HEK293T (cell line): ENCODE measurements at regions not wholly inside any gene's neighbourhood (a gene's known extent, or its start where the extent isn't known, plus 50 kb on each side); places are given as distances from the start of the nearest gene placed in this dataset.

Experiments used
- CTCF ChIA-PET: fragments of 350-600 bp; formaldehyde crosslinking; extraction: SDS; loops from one replicate; lab custom pipeline; 2021; ENCODE audit warnings: antibody characterized with exemption, inconsistent platforms; lab: Yijun Ruan, JAX
- POLR2A ChIA-PET: fragments of 350-600 bp; formaldehyde crosslinking; extraction: SDS; loops from one replicate; lab custom pipeline; 2020; ENCODE audit warnings: antibody characterized with exemption, inconsistent platforms; lab: Yijun Ruan, JAX
- DNase-seq: peaks from one replicate; pipeline ENCODE4 v3.0.0; 2012; ENCODE audit warnings: mixed read lengths; ENCODE audit errors: extremely low spot score
- ARNT ChIP-seq: fragments of 450-650 bp; IDR thresholded peaks from 2 replicates; pipeline ENCODE4 v1.6.1; 2017; ENCODE audit warnings: mild to moderate bottlenecking
- BHLHE40 ChIP-seq: fragments of 450-650 bp; IDR thresholded peaks from 2 replicates; pipeline ENCODE4 v1.6.1; 2016; ENCODE audit warnings: mild to moderate bottlenecking, moderate library complexity, borderline replicate concordance
- CTBP1 ChIP-seq: fragments of 450-650 bp; IDR thresholded peaks from 2 replicates; pipeline ENCODE4 v1.6.1; 2016; ENCODE audit warnings: borderline replicate concordance
- ELF4 ChIP-seq: fragments of 450-650 bp; IDR thresholded peaks from 2 replicates; pipeline ENCODE4 v1.6.1; 2017; ENCODE audit warnings: antibody characterized with exemption
- FOXA1 ChIP-seq: fragments of 450-650 bp; IDR thresholded peaks from 2 replicates; pipeline ENCODE4 v1.6.1; 2016; ENCODE audit warnings: mild to moderate bottlenecking
- FOXK2 ChIP-seq: fragments of 450-650 bp; IDR thresholded peaks from 2 replicates; pipeline ENCODE4 v1.6.1; 2016; ENCODE audit warnings: mild to moderate bottlenecking
- FOXM1 ChIP-seq: fragments of 450-650 bp; IDR thresholded peaks from 2 replicates; pipeline ENCODE4 v1.6.1; 2017; ENCODE audit warnings: mild to moderate bottlenecking, borderline replicate concordance
- HDGF ChIP-seq: fragments of 450-650 bp; IDR thresholded peaks from 2 replicates; pipeline ENCODE4 v1.6.1; 2017; ENCODE audit warnings: antibody characterized with exemption, borderline replicate concordance
- L3MBTL2 ChIP-seq: fragments of 450-650 bp; conservative IDR thresholded peaks from 2 replicates; pipeline ENCODE4 v1.6.1; 2016; ENCODE audit warnings: mild to moderate bottlenecking
- LEF1 ChIP-seq: fragments of 450-650 bp; IDR thresholded peaks from 2 replicates; pipeline ENCODE4 v1.6.1; 2017; ENCODE audit warnings: mild to moderate bottlenecking, borderline replicate concordance
- NFRKB ChIP-seq: fragments of 450-650 bp; IDR thresholded peaks from 2 replicates; pipeline ENCODE4 v1.6.1; 2016; ENCODE audit warnings: mild to moderate bottlenecking, moderate library complexity
- PKNOX1 ChIP-seq: fragments of 450-650 bp; IDR thresholded peaks from 2 replicates; pipeline ENCODE4 v1.6.1; 2016
- SP1 ChIP-seq: fragments of 450-650 bp; IDR thresholded peaks from 2 replicates; pipeline ENCODE4 v1.6.1; 2017
- SUZ12 ChIP-seq: fragments of 450-650 bp; IDR thresholded peaks from 2 replicates; pipeline ENCODE4 v1.6.1; 2016; ENCODE audit warnings: mild to moderate bottlenecking
- TARDBP ChIP-seq: fragments of 450-650 bp; IDR thresholded peaks from 2 replicates; pipeline ENCODE4 v1.6.1; 2016
- ZNF384 ChIP-seq: fragments of 450-650 bp; IDR thresholded peaks from 2 replicates; pipeline ENCODE4 v1.6.1; 2016

GRCh38 chr22:27554841-27555456 lies 246.6 kb downstream of the MN1 start:
- TF ChIP-seq LEF1 (no peak), BHLHE40 (no peak)
- ChIA-PET CTCF (interaction anchor here (0.5 to 0.6 kb wide), 3 partner anchors 9 to 72 kb away, joined by 3 read pairs; no protein-coding TSS in a partner anchor), POLR2A (no interaction called here)
- DNase-seq: no peak

- ChIA-PET CTCF (no interaction called here), POLR2A (no interaction called here)
- TF ChIP-seq BHLHE40 (no peak), ARNT (no peak), TARDBP (no peak), HDGF (no peak), L3MBTL2 (no peak), FOXM1 (no peak), ZNF384 (no peak), PKNOX1 (no peak), ELF4 (no peak), LEF1 (no peak), CTBP1 (no peak), NFRKB (no peak), FOXA1 (no peak), FOXK2 (no peak), SP1 (no peak)
- no peak for DNase-seq
Measured at GRCh38 chr22:27556371-27556770, 245.2 kb downstream of the MN1 start.

GRCh38 chr22:27557286-27558008 lies 244.1 kb downstream of the MN1 start:
- ChIA-PET POLR2A (interaction anchor here (1.2 kb wide), 1 partner anchor 11 kb away, joined by 3 read pairs; no protein-coding TSS in a partner anchor), CTCF (no interaction called here)
- TF ChIP-seq FOXK2: no peak
- TF ChIP-seq ARNT: no peak
- no peak for TF ChIP-seq ZNF384
- no peak for DNase-seq

- ChIA-PET POLR2A (interaction anchor here (1.2 kb wide), 1 partner anchor 10 kb away, joined by 3 read pairs; no protein-coding TSS in a partner anchor), CTCF (no interaction called here)
- no peak for DNase-seq
- TF ChIP-seq ELF4: no peak
- no peak for TF ChIP-seq BHLHE40
- TF ChIP-seq L3MBTL2: no peak
- TF ChIP-seq SUZ12: no peak
Measured at GRCh38 chr22:27558658-27559371, 242.7 kb downstream of the MN1 start.

- no peak for DNase-seq
- POLR2A ChIA-PET: no interaction called here
- CTCF ChIA-PET: no interaction called here
- no peak for TF ChIP-seq PKNOX1
Measured at GRCh38 chr22:27560781-27561180, 240.8 kb downstream of the MN1 start.

GRCh38 chr22:27561286-27561904 lies 240.2 kb downstream of the MN1 start:
- no peak for DNase-seq
- no peak for TF ChIP-seq PKNOX1
- no peak for TF ChIP-seq HDGF
- no peak for TF ChIP-seq SUZ12
- no peak for TF ChIP-seq SP1
- ChIA-PET POLR2A (no interaction called here), CTCF (interaction anchor here (0.5 to 0.7 kb wide), 2 partner anchors 33 to 1240 kb away, joined by 3 to 8 read pairs; no protein-coding TSS in a partner anchor)

- DNase-seq: no peak
- TF ChIP-seq LEF1 (no peak), CTBP1 (no peak), ARNT (no peak), ZNF384 (no peak), TARDBP (no peak), ELF4 (no peak), SUZ12 (no peak), FOXK2 (no peak), HDGF (no peak), FOXM1 (no peak), BHLHE40 (no peak), L3MBTL2 (no peak), NFRKB (no peak), PKNOX1 (no peak)
- ChIA-PET CTCF (no interaction called here), POLR2A (no interaction called here)
Measured at GRCh38 chr22:27564806-27565205, 236.8 kb downstream of the MN1 start.
